ENCODE measurements at regions not wholly inside any gene's neighbourhood (a gene's known extent, or its start where the extent isn't known, plus 50 kb on each side); places are given as distances from the start of the nearest gene placed in this dataset.

DNA sequence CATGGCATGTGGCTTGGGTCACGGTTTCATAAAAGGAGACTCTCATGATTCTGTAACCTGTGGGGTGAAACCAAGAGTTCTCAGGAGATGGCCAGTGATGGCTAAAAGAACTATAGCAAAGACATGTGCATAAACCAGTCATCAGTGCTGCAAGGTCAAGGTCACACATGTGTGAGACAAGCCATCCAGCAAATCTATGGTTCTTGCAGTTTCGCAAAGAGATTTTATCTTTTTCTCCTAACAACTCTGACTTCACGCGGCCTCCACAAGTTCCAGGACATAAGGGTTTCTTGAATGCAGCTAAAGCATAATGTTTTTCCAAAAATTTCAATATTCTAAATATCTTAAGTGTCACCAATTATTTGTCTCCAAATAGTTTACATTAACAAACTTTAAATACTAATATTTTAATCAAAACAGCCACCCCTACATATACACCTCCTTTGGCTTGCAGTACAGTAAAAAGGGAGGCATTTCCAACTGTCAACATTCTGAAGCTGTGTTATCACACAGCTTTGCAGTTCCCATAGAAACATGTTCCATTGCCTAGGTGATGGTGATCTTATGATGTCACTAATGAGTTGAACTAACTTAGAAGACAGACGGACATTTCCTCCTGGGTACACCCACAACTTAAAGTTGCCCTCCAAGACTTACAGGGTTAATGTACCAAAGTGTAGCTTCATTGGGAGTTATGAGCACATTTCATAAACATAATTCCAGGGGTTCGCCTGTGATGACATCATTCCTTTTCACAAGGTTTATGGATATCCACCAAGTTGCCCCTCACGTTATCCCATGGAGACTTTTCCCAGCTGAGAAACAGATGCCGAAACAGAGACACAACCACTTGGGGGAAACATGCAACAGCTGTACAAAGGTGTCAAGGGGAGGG, 250.9 kb upstream of the PDE10A start:
- no peak overlapping the region for H3K9ac ChIP-seq (ENCODE audit: low read depth, low read length)
- no peaks in the 10 kb centered on the region for H3K27me3 ChIP-seq (ENCODE audit: insufficient read depth, low read length, poor library complexity)
- TF ChIP-seq CTCF (IDR thresholded peaks at IDR 0.05; ENCODE audit: borderline replicate concordance, extremely low read depth, low read length, poor library complexity, severe bottlenecking) (no peak), EZH2 (IDR thresholded peaks at IDR 0.05; ENCODE audit: borderline replicate concordance, low read depth, low read length, severe bottlenecking) (no peak)
- no peak overlapping the region for H3K4me2 ChIP-seq (ENCODE audit: insufficient read depth, low read length)
- DNase-seq (no peak), ATAC-seq (ENCODE audit: insufficient read depth, low read depth) (no peak)
- H2AFZ ChIP-seq (ENCODE audit: low read depth, low read length) = no peak overlapping the region
- no peaks in the 10 kb centered on the region for H3K4me1 ChIP-seq (ENCODE audit: insufficient read depth, low read length)
- no peaks in the 10 kb centered on the region for H4K20me1 ChIP-seq (ENCODE audit: insufficient read depth, low read length)
- no peak overlapping the region for H3K27ac ChIP-seq (ENCODE audit: low read length)
- H3K79me2 ChIP-seq (ENCODE audit: insufficient read depth, low read length) = no peaks in the 10 kb centered on the region
- no peaks in the 10 kb centered on the region for H3K36me3 ChIP-seq (ENCODE audit: insufficient read depth, low read length)
- no peak overlapping the region for H3K4me3 ChIP-seq (ENCODE audit: low read depth in 1 of 2, low read length in 2 of 2)
- no peaks in the 10 kb centered on the region for H3K9me3 ChIP-seq (ENCODE audit: insufficient read depth, low read length, severe bottlenecking)

DNA sequence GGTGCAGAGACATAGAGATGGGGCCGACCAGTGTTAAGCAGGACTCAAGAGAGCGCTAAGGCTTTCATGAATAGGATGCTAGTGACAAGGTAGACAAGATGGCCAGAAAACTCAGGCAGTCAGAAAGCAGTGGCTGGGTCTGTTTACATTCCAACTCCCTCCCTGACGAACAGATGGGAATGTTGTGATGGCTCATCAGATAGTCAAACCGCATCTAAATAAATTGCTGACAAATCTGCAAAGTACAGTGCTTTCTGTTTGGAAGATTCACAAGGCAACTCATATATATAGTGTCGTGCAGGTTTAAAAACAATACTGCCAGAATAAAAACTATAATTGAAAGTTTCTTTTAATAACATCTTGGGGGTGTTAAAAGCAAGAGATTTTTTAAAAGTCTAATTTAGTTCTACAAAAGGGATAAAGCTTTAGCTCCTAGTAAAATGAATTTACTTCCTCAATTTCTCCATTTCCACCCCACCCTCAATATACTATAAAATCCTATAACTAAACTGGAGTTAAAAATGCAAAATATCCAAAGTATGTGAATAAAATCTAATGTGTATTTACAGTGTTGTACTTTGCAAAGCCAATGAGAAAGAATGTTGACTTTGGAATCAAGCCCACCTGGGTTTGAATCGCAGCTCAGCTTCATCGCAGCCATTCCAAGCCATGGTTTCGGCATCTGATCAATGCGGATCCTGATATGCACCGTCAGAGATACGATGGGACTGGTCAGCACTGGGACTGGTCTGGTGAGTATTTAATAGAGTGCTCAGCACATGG, 247.3 kb upstream of the PDE10A start:
- Histone ChIP-seq H2AFZ (ENCODE audit: low read depth, low read length) (no peak overlapping the region), H3K4me3 (ENCODE audit: low read depth in 1 of 2, low read length in 2 of 2) (no peak overlapping the region), H3K27me3 (ENCODE audit: insufficient read depth, low read length, poor library complexity) (no peaks in the 10 kb centered on the region), H4K20me1 (ENCODE audit: insufficient read depth, low read length) (no peaks in the 10 kb centered on the region), H3K4me1 (ENCODE audit: insufficient read depth, low read length) (no peaks in the 10 kb centered on the region), H3K36me3 (ENCODE audit: insufficient read depth, low read length) (no peaks in the 10 kb centered on the region), H3K27ac (ENCODE audit: low read length) (no peak overlapping the region), H3K4me2 (ENCODE audit: insufficient read depth, low read length) (no peak overlapping the region), H3K9ac (ENCODE audit: low read depth, low read length) (no peak overlapping the region), H3K9me3 (ENCODE audit: insufficient read depth, low read length, severe bottlenecking) (no peaks in the 10 kb centered on the region), H3K79me2 (ENCODE audit: insufficient read depth, low read length) (no peaks in the 10 kb centered on the region)
- ATAC-seq (ENCODE audit: insufficient read depth, low read depth) (no peak), DNase-seq (no peak)
- TF ChIP-seq EZH2 (IDR thresholded peaks at IDR 0.05; ENCODE audit: borderline replicate concordance, low read depth, low read length, severe bottlenecking) (no peak), CTCF (IDR thresholded peaks at IDR 0.05; ENCODE audit: borderline replicate concordance, extremely low read depth, low read length, poor library complexity, severe bottlenecking) (no peak)

GRCh38 chr6:165906736-165907135, 243.7 kb upstream of the PDE10A start:
- H4K20me1 ChIP-seq (ENCODE audit: insufficient read depth, low read length) = no peaks in the 10 kb centered on the region
- no peaks in the 10 kb centered on the region for H3K27me3 ChIP-seq (ENCODE audit: insufficient read depth, low read length, poor library complexity)
- H3K4me3 ChIP-seq (ENCODE audit: low read depth in 1 of 2, low read length in 2 of 2) = no peak overlapping the region
- no peak overlapping the region for H2AFZ ChIP-seq (ENCODE audit: low read depth, low read length)
- TF ChIP-seq EZH2 (IDR thresholded peaks at IDR 0.05; ENCODE audit: borderline replicate concordance, low read depth, low read length, severe bottlenecking) (no peak), CTCF (IDR thresholded peaks at IDR 0.05; ENCODE audit: borderline replicate concordance, extremely low read depth, low read length, poor library complexity, severe bottlenecking) (no peak)
- no peak overlapping the region for H3K4me2 ChIP-seq (ENCODE audit: insufficient read depth, low read length)
- H3K79me2 ChIP-seq (ENCODE audit: insufficient read depth, low read length) = no peaks in the 10 kb centered on the region
- H3K36me3 ChIP-seq (ENCODE audit: insufficient read depth, low read length) = no peaks in the 10 kb centered on the region
- H3K9ac ChIP-seq (ENCODE audit: low read depth, low read length) = no peak overlapping the region
- ATAC-seq (ENCODE audit: insufficient read depth, low read depth) = no peak
- DNase-seq = no peak
- H3K4me1 ChIP-seq (ENCODE audit: insufficient read depth, low read length) = no peaks in the 10 kb centered on the region
- no peaks in the 10 kb centered on the region for H3K9me3 ChIP-seq (ENCODE audit: insufficient read depth, low read length, severe bottlenecking)
- no peak overlapping the region for H3K27ac ChIP-seq (ENCODE audit: low read length)

Measured in DND-41 (cell line).